Right forelimb (tissue), 1 donor: ENCODE measurements at regions not wholly inside any gene's neighbourhood (a gene's known extent, or its start where the extent isn't known, plus 50 kb on each side); places are given as distances from the start of the nearest gene placed in this dataset.
A peak's percentile ranks its signal among the peaks of the same experiment; 100 is the strongest.
"Not testable (repeated sequence)": the region's sequence is repeated elsewhere in the genome, so short reads cannot be mapped to it uniquely, and the experiment has no call there.

ENCODE experiments used
- DNase-seq: peaks from one replicate; pipeline ENCODE4 v3.0.0-alpha.2; 2018

DNA sequence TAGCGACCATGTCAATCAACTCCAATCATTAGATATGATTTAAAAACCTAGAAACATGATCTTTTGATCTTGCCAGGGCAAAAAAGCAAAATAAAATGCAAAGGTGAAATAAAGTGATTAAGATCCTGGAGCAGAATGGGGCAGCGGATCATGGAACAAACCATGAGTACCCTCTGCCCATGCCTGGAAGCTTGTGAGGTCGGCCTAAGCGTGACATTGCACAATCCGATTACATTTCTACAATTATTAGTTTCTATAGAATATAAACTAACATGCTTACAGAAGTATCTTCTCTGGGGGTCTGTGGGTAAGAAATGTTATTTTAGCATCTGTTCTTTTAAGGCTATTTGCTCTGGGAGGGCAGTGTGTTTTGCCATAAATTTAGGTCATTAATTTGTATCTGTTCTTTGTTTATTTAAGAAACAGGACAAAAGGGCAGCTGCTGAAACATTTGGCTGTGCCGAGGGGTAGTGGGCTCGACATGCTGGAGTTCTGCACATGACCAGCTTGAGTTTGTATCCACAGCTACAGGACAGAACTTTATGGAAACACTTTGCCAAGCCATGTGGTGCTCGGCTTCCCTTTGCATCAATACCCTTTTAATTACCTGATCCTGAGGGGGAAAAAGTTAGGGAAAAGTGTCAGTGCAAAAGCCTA, 55.9 kb downstream of the ZBTB18 start:
- no peak for DNase-seq

DNA sequence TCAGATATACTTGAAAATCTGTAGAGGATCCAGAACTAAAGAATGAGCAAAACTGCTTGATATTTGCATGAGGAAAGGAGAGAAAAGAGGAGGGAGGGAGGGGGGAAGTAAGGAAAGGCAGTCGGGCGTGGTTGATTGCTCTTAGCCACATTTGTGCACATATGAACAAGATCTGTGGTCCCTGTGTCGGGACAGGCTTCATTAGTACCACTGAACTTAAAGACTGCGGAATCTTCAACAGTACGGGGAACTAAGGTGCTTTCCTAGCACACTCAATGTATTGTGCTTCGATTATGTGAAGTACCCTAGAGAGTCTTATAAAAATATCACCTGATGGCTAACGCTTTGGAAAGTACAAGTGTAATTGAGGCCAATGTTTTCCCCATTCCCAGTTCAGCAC, 59.9 kb downstream of the ZBTB18 start:
- DNase-seq, result no peak

DNA sequence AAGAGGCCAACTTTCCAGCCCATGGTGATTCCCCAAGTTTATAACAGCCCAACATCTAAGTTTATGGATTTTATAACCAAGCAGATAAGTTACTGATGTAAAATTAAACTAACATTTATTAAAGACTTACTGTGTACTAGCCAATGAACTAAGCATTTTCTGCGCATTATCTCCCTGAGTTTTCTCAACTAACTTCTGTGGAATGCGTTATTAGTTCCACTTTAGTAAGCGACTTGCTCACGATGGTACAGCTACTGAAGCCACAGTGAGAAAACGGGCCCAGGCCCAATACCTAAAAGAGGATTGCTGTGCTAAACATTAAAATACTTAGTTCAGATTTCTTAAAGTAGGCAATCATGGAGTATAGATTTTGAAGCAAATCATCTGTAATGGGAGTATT, 61.0 kb downstream of the ZBTB18 start:
- DNase-seq, result no peak

DNA sequence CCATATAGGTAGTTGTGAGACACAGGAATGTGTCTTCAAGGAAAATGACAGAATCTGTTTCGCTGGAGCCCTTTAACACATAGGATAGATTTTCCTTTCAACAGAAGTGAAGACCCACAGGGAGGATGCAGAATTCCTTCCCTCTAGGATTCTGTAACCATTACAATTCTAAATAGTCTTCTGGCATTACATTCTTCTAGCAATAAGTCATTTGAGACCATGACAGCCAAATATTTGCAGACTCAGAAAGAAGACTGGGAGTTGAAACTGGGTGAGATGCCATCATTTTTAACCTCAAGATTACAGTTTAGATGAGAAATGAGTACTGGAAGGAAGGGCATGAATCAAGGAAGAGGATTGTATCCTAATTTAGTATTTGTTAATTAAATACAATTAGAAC, 61.6 kb downstream of the ZBTB18 start:
- DNase-seq, result no peak

DNA sequence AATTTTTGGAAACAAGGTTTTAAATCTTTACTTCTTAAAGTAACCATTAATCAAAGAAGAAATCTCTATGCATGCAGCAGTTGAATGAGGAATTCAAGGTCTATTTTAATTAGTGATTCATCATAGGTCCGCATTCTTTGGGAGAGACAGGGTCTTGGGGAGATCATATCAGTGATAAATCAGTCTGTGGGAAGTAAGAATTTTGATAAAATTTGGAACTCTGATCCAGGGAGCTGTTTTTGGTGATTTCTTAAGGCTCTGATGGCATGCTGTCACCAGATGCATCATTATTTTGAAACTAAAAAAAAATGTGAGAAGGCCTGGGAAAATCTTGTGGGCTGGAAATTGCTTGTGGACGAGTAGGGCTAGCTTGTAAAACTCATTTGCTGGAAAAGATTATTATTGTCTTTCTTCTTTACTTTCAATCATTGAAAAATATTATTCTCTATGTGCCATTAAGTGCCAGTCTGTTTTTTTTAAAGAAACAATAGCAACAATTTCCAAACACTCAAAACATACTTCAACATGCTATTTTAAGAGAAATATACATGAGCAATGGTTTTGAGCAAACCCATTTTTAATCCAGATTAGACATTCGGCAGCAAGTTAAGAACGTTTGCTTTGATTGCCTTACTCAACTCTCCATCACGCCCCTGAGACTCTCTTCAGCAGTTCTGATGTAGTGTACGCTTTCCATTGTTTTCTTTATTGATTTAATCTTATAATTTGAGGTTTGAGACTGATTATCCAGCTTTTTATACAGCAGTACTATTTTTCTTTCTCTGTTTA, 62.6 kb downstream of the ZBTB18 start:
- DNase-seq, result no peak

DNA sequence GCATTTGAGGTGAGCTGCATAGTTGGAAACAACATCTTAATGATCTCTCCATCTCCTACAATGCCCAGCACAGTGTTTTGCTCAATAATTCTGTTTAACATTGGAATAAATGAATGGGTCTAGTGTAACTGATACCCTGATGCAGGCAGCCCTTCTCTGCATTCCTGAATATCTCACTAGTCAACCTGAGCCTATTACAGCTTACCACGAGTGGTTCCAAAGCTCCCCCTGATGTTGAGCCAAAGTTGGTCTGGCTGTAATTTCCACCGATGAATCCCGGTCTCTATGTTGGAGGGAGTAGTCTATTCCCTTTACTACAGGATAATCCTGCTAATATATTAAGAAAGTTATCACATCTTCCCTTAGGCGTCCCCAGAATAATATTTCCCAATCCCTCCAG, 63.8 kb downstream of the ZBTB18 start:
- no peak for DNase-seq

DNA sequence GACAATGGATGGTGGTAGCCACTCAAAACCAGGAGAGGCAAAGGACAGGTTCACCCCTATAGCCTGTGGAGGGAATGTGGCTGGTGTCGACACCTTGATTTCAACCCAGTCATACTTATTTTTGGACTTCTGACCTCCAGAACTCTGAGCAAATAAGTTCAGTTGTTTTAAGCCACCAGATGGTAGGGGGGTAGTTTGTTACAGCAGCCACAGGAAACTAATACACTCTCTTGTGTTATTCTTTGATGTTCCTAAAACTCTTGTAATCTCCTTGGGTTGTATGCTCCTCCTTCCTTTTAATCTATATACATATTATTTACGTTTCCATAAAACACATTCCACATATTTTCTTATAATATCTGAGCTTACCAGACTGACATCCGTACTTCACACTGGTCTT, 65.9 kb downstream of the ZBTB18 start:
- DNase-seq, result no peak

DNA sequence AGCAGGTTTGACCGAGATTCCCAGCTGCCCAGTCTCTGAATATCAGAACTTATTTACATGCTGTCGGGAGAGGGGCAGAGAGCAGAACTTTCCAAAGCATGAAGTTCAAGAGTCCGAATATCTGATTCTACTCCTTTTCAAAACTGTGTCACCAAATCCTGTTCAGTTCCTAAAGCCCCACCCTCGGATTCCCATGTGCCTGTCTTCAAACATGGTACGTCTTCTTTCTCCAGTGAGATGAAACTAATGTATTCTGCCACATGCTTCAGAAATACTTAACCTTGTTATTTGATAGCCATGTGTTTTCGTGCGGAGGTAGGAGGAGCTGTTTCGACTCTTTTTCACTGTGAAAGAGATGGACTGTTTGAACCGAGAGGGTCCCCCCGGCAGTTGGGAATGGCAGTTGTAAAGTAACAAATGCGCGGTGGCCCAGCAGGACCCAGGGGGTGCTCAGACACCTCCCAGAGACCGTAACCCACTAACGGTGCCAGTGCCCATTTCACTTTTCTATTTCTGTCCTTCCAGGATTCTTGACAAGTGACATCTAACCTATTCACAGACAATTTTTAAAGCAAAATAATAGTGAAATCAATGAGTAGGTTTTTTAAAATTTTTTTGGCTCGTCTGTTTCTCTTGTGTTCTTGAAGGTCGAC, 67.2 kb downstream of the ZBTB18 start:
- DNase-seq, result no peak

DNA sequence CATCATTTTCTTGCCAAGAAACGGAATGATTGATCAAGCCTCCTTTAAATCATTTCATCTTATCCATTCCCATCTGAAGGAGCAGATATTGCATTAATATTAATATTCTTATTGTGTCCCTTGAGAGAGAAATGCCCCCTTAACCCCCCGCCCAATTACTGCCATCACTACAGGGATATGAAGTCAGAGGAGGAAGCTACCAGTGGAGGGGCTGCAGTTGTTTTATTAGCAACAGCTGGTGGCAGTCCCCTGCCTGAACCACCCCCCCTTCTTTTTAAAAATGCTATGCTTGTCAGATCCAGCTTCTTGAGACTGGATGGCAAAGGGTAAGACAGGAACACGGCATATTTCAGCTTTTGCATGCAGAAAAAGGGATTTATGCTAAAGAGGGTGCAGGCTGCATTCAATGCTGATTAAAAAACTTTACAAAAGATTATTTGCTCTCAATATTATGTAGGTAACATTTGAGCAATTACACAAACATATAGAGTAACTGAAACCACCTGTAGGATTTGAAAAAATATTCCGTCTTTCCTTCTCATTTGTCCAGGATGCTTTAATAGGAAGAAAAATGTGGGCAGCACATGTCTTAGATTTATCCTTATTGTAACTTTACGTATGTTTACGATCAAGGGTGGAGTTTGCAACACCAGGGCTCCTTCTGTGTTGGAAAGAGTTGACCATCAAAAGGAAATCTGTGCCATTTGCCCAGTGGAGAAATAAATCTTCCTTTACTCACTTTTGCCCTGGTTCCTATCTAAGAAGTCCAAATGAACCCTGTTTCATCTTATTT, 77.7 kb downstream of the ZBTB18 start:
- no peak for DNase-seq

DNA sequence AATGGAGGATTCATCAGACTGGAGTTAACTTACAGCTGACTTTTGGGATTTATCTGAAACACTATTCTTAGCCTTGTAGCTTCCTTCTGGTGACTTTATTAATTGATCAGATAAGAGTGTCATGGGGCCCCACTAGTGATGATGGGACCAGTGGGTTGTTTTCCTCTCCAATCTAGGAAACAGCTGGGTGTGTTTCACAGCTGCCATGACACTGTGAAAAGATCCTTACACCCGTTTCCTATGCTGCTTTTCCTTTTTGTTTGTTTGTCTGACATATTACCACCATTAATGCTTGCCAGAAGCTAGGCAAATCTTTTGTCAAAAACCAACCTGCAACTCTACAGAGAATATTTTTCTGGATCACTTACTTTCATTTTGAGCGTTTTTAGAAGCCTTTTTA, 86.2 kb downstream of the ZBTB18 start:
- no peak for DNase-seq

DNA sequence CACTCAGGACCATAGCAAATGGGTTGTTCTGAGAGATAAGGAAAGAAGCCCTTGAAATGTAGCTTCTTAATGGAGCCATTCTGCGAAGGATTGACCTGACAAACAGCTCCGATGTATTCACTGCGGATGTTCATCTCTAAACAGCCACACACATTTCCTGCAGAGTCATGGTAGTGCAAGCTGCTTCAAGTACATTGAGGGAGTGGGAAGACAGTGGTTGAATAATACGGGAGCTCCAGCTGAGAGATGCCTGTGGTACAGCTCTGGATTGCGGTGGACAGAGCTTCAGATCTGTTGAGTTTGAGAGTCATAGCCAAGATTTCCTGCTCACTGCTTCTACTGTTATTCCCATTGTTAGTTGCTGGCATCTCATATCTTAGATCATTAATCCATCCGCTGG, 86.6 kb downstream of the ZBTB18 start:
- no peak for DNase-seq

DNA sequence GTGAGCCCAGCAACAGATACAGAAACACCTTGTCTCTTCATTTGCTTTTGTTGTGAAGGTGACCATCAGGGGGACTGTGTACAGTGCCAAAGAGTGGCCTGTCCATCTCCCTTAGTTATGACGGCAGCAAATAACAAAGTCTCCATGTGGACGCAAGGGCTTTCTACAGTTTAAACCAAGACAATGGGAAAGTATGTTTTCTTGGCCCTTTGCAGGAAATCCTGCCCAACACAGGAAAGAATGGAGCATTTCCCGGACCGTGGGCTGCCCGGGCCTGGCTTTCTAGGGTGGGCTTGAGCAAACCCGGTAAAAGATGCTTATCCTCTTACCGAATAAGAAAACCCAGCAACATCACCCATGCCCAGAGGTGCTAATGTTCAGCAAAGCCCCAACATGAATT, 87.3 kb downstream of the ZBTB18 start:
- no peak for DNase-seq

DNA sequence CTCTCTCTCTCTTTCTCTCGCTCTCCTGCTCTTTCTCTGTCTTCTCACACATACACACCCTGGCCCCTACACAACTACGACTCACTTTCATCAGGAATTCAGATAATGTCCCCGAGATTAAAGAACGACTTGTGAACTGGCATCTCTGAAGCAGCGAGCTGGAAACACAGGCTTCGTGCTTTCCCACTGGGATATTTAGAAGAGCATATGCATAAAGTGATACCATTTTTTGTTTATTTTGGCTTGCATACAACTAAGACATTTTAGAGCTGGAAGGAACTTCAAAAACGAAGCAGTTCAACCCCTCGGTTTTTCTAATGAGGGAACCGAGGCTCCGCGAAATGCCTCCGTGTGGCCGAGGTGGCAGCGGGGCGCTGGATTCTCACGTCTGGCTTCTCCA, 88.6 kb downstream of the ZBTB18 start:
- DNase-seq, result no peak

DNA sequence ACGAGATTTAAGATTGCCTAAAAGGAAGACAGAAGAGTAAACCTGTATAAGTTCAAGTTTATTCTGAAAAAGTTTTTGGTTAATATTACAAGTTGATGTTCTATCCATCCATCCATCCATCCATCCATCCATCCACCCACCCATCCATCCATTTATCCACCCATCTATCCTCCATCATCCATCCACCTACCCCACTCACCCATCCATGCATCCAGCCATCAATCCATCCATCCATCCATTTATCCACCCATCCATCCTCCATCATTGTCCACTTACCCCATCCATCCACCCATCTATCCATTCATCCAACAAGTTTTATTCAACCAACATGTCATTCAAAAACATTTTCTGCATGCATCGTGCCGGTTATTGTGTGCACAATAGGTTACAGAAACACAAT, 89.3 kb downstream of the ZBTB18 start:
- no peak for DNase-seq

DNA sequence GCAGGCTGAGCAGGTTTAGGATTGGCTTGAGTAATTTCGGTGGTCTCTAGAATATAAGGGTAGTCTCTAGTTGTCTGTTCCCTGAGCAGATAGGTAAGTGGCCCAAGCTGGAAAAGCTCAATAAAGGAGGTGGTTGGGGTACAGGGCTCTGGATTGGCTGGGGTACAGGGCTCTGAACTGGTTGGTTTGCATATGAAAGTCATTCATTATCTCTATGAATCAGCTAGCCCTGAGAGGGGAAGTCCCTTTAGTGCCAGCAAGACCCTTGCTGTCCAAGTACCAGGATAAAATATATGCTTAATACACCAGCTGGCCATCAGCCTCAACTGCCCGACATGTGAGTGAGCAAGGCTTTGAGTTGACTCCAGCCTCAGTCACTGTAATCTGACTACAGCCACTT, 93.0 kb downstream of the ZBTB18 start:
- no peak for DNase-seq

DNA sequence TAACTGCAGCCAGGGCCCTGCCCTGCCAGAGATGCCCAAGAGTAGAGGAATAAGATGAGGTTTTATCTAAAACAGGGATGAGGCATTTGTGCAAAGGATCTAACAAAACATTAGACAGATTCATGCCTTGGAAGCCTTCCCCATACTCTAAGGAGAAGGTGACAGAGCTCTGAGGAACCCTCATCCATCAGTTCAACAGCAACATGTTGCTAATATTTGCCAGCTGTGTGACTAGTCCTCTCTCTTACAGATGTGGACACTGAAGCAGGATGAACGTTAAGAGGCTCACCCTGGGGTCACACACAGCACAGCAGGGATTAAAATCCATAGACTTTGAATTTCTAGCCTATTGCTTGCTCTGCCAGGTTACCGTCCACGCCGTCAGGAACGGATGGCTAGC, 99.0 kb downstream of the ZBTB18 start:
- DNase-seq, result no peak

DNA sequence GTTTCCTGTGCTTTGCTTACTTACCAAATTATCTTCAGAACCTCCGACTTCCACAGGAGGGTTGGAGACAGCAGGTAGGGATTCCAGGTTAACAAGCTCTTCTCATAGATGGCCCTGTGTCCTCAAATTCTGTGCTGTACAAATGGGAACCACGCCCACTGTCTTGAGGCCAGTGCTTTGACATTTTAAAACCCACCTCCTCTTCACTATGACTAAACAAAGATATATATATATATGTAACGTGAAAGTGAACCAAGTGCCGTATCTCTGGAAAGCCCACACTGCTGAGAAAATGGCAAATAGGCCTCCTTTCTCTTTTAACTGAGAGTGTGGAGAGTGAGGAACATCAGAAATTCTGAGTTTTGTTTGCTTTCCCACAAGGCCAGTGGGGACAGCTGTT, 99.6 kb downstream of the ZBTB18 start:
- DNase-seq, result no peak

DNA sequence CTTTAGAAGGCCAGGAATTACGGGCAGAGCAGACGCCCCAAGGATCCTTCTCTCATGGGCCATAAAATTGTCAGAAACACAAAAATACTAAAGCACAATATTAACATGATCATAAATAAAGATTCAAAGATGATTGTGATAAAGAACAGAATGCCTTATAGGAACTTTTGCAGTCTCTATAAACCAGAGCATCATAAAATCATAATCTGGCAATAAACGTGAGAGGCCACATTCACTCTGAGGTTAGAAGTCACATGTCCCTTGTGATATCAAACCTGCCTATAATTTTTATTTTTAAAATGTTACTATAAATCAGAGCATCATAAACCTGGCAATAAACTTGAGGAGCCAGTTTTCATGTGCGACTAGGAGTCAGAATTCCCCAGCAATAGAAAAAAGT, 100.5 kb downstream of the ZBTB18 start:
- DNase-seq, result no peak

DNA sequence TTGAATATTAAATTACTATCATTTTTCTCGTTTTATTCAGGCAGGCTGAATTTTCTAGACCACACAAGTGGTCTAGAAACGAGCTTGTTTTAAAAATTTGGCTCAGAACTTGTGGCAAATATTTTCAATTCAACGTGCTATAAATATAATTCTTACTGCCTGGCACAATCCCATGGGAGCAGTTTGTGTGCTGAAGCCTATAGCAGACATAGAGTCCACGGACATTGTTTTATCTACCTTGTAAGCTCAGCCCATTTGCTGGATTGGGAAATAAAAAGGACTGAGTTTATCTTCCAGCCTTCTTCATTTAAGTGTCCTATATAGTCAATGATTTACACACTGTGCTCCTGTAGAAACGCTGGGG, 103.4 kb downstream of the ZBTB18 start:
- no peak for DNase-seq

DNA sequence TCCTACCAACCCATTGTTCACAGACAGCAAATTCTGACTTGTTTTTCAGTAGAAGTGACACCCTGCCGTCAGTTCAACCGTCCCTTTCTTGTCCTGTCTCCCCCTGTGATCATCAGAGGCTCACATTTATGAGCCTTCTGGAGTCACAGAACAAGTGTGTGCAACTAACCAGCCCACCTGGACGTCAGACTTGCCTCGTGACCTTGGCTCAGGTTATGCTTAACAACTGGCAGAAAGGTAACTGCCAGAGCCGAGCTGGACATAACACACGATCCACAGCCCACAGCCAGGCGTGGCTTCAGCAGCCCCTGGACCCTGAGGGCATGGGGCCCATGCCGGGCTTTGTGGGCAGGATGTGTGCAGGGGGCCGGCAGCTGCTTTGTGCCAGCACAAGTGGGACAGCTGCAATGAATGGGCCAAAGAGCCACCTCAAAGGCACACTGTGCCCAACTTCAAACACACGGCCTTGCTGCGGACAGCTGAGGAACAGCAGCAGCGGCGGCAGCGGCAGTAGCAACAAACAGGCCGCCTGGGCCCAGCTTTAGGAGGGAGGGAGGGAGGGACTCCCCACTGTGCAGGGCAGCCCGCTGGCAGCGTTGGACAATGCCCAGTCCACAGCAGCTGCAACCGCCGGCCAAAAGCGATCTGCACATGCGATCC, 103.9 kb downstream of the ZBTB18 start:
- peak; percentile 72 for DNase-seq

DNA sequence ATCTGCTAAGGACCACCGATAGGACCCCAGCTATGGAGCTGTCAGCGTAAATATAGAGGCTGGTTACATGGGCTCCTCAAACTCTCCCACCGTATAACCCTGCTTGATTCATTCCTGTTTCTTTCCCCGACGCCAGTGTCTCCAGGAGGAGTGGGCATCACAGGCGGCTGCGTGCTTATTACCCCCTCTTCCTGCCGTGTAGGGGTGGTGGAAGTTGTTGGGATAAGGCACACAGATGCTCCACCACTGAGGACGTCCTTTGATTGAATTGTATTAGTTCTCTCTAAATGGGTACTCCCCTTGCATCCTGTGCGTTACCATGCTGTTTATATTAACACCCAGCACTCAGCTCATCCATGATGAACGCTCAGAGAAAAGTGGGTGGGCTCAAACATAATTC, 104.6 kb downstream of the ZBTB18 start:
- DNase-seq, result no peak

DNA sequence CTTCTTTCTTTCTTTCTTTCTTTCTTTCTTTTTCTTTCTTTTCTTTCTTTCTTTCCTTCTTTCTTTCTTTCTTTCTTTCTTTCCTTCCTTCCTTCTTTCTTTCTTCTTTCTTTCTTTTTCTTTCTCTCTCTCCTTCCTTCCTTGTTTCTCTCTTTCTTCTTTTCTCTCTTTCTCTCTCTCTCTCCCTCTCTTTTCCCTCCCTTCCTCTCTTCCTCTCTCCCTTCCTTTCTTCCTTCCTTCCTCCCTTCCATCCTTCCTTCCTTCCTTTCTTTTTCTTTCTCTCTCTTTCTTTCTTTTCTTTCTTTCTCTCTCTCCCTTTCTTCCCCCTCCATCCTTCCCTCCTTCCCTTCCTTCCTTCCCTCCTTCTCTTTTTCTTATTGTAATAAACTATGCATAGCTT, 105.5 kb downstream of the ZBTB18 start:
- DNase-seq, result not testable (repeated sequence)
